Ishikawa (cell line): ENCODE measurements at regions not wholly inside any gene's neighbourhood (a gene's known extent, or its start where the extent isn't known, plus 50 kb on each side); places are given as distances from the start of the nearest gene placed in this dataset.

Experiments
- CEBPB ChIP-seq: IDR thresholded peaks from 2 replicates; pipeline ENCODE4 v1.6.1; 2012
- CREB1 ChIP-seq: IDR thresholded peaks from 2 replicates; pipeline ENCODE4 v1.6.1; 2012; ENCODE audit warnings: low read depth
- EGR1 ChIP-seq: IDR thresholded peaks from 2 replicates; pipeline ENCODE4 v1.6.1; 2012
- EP300 ChIP-seq: IDR thresholded peaks from 2 replicates; pipeline ENCODE4 v1.6.1; 2012; ENCODE audit warnings: borderline replicate concordance
- FOXM1 ChIP-seq: IDR thresholded peaks from 2 replicates; pipeline ENCODE4 v1.6.1; 2012; ENCODE audit warnings: low read depth, borderline replicate concordance
- NFIC ChIP-seq: IDR thresholded peaks from 2 replicates; pipeline ENCODE4 v1.6.1; 2012
- RAD21 ChIP-seq: IDR thresholded peaks from 2 replicates; pipeline ENCODE4 v1.6.1; 2012; ENCODE audit warnings: low read depth
- REST ChIP-seq: IDR thresholded peaks from 2 replicates; pipeline ENCODE4 v1.6.1; 2012; ENCODE audit warnings: low read depth, mild to moderate bottlenecking
- TAF1 ChIP-seq: IDR thresholded peaks from 2 replicates; pipeline ENCODE4 v1.6.1; 2012; ENCODE audit warnings: low read depth, mild to moderate bottlenecking
- TCF12 ChIP-seq: IDR thresholded peaks from 2 replicates; pipeline ENCODE4 v1.6.1; 2012; ENCODE audit warnings: low read depth
- TEAD4 ChIP-seq: IDR thresholded peaks from 2 replicates; pipeline ENCODE4 v1.6.1; 2012
- USF1 ChIP-seq: IDR thresholded peaks from 2 replicates; pipeline ENCODE4 v1.6.1; 2012
- YY1 ChIP-seq: IDR thresholded peaks from 2 replicates; pipeline ENCODE4 v1.6.1; 2012; ENCODE audit warnings: low read depth
- ZBTB7A ChIP-seq: IDR thresholded peaks from 2 replicates; pipeline ENCODE4 v1.6.1; 2012; ENCODE audit warnings: low read depth
- TF ChIP-seq, protein P1 (sequence below): IDR thresholded peaks from 2 replicates; pipeline ENCODE4 v1.6.1; 2012

DNA sequence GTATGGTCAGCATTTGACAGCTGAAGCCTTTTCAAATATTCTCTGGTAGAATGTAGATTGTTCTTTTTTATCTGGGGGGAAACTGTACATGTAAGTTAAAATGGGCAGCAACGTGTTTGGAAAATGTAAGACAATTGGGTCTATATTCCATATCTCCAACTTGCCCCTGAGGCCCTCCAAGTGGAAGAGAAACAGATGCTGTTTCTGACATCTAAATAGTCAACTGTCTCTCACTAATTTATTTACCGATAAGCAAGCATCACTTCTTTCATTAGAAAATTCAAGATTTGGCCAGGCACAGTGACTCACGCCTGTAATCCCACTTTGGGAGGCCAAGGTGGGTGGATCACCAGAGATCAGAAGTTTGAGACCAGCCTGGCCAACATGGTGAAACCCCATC lies 120.2 kb upstream of the TBCA start:
- TF ChIP-seq YY1, result no peak
- no peak for TF ChIP-seq RAD21
- TF ChIP-seq TCF12, result no peak
- no peak for TF ChIP-seq FOXM1
- no peak for TF ChIP-seq CEBPB
- TF ChIP-seq EGR1, result no peak
- TF ChIP-seq EP300, result no peak
- TF ChIP-seq USF1, result no peak
- TF ChIP-seq NFIC, result no peak
- no peak for TF ChIP-seq TAF1
- no peak for TF ChIP-seq ZBTB7A

DNA sequence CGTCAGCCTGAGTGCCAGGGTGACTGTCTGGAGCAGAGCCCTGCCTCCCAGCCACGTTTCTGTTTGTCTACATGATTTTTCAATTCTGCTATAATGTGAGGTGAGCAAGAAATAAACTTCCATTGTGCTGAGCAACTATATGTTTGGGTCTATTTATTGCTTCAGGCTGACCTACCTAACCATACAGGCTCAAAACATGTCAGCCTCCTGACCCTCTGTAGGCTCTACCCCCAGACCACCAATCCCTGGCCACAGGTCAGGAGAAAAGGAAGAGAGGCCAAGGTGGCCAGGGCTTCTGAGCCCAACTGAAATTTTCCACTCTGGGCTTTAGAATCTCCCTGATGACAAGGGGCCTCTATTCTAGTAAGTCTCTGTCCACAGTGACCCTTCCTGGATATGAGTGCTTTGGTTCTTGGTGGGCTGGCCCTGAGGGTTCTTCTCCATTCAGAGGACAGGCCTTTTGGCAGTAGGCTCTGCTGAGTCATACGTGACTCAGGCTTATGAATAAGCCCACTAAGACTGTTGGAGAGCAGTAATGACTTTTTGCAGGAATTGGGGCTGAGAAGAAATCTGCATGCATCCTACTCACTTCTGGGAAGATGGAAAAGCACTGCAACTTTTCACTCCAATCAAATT lies 117.2 kb upstream of the TBCA start:
- no peak for TF ChIP-seq TAF1
- TF ChIP-seq NFIC, result no peak; the same call in 1 of the 2 replicates
- TF ChIP-seq USF1, result no peak
- no peak for TF ChIP-seq EGR1
- TF ChIP-seq, protein P1, sequence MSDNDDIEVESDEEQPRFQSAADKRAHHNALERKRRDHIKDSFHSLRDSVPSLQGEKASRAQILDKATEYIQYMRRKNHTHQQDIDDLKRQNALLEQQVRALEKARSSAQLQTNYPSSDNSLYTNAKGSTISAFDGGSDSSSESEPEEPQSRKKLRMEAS, result no peak
- TF ChIP-seq CREB1, result no peak
- TF ChIP-seq YY1, result no peak
- no peak for TF ChIP-seq EP300
- no peak for TF ChIP-seq REST

GRCh38 chr5:77892061-77893010 lies 116.2 kb upstream of the TBCA start:
- TF ChIP-seq USF1 (no peak), FOXM1 (no peak), REST (no peak), CEBPB (no peak), ZBTB7A (no peak), RAD21 (no peak), NFIC (no peak), TAF1 (no peak), TEAD4 (no peak), TCF12 (no peak), EGR1 (no peak), EP300 (no peak), YY1 (no peak)
- TF ChIP-seq, protein P1, result no peak

DNA sequence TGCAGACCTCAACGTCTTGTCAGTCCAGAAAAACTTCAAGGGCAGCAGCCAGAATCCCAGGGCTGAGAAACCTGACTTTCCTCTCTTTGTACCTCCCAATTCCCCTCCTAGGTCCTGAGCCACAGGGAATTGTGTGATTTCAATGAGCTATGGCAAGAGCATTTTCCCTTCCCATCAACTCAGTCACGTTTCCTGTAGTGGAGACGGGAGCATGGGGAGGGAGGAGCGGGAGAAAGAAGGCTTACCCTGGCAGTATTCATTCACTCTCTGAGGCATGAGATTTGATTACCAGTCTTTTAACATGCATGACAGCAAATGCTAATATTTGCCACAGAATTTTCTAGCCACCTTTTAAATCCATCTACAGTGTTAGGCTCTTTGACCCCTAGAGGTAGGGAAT lies 109.4 kb upstream of the TBCA start:
- TF ChIP-seq TAF1 (no peak), EGR1 (no peak), EP300 (no peak), TCF12 (no peak), CREB1 (no peak), NFIC (no peak), YY1 (no peak), USF1 (no peak), CEBPB (no peak), REST (no peak), FOXM1 (no peak), ZBTB7A (no peak), RAD21 (no peak), TEAD4 (no peak)
- TF ChIP-seq, protein P1, result no peak
